Globus pallidus (tissue), 1 donor: ENCODE measurements at regions not wholly inside any gene's neighbourhood (a gene's known extent, or its start where the extent isn't known, plus 50 kb on each side); places are given as distances from the start of the nearest gene placed in this dataset.
"Not testable (repeated sequence)": the region's sequence is repeated elsewhere in the genome, so short reads cannot be mapped to it uniquely, and the experiment has no call there.

Experiments
- DNase-seq: peaks from one replicate; pipeline ENCODE4 v3.0.0-alpha.2; 2015; ENCODE audit warnings: low spot score

GRCh38 chrX:120718969-120719368, 89.1 kb upstream of the C1GALT1C1 start:
- DNase-seq = no peak

- not testable (repeated sequence) for DNase-seq
These were observed 72.5 kb upstream of the C1GALT1C1 start for GRCh38 chrX:120702337-120702736.

- DNase-seq = no peak
These were observed 67.2 kb upstream of the C1GALT1C1 start for GRCh38 chrX:120697053-120697452.

- DNase-seq = no peak
These were observed 62.5 kb upstream of the C1GALT1C1 start for GRCh38 chrX:120692319-120692718.

- no peak for DNase-seq
These were observed 61.1 kb upstream of the C1GALT1C1 start for GRCh38 chrX:120690941-120691340.

- no peak for DNase-seq
These were observed 60.5 kb upstream of the C1GALT1C1 start for GRCh38 chrX:120690344-120690743.

- DNase-seq = no peak
These were observed 50.2 kb upstream of the C1GALT1C1 start for GRCh38 chrX:120680090-120680489.
